HK-2 (cell line): ENCODE measurements at regions not wholly inside any gene's neighbourhood (a gene's known extent, or its start where the extent isn't known, plus 50 kb on each side); places are given as distances from the start of the nearest gene placed in this dataset.
"Not testable (repeated sequence)": the region's sequence is repeated elsewhere in the genome, so short reads cannot be mapped to it uniquely, and the experiment has no call there.

Experiments used
- DNase-seq: peaks from one replicate; pipeline ENCODE4 v3.0.0-alpha.2; 2018; ENCODE audit not compliant: unreplicated experiment

- DNase-seq: no peak
Observed at GRCh38 chr3:17905996-17906395, 163.6 kb upstream of the TBC1D5 start.

DNA sequence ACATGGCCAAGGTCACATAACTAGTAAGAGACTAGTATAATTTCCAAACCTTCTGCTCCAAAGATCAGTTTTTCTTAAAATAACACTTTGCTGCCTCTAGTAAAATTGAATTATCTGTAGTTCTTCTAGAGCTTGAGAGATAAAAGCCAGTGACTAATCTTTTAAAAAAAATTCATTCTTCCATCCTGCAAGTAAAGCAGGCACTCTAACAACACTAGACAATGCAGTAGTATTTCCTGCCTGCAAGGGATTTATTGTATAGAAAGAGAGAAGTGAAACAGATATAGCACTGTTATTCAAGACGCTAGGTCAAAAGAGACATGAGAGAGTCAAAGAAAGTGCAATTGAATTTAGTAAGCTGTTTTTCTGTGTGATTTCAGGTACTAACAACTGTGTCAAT is 159.5 kb upstream of the TBC1D5 start:
- no peak for DNase-seq

DNA sequence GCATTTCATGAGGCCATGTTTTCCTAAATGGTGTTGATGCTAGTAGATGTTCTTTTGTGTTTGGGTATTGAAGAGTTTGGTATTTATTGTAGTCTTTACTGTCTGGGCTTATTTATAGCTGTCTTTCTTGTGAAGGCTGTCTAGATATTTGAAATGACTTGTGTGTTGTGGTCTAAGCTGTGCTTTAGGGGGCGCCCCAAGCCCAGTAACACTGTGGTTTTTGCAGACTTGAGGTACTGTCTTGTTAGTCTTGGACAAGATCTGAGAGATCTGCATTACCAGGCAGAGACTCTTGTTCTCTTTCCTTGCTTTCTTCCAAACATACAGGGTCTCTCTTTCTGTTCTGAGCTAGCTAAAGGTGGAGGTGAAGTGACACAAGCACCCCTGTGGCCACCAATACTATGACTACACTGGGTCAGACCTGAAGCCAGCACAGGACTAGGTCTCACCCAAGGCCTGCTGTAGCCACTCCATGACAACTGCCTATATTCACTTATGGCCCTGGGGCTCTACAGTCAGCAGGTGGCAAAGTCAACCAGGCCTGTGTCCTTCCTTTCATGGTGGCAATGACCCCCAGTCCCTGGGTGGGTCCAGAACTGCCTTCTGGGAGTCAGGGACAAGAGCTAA is 152.1 kb upstream of the TBC1D5 start:
- DNase-seq: peak; percentile 24

GRCh38 chr3:17891139-17891856 is 148.9 kb upstream of the TBC1D5 start:
- no peak for DNase-seq

DNA sequence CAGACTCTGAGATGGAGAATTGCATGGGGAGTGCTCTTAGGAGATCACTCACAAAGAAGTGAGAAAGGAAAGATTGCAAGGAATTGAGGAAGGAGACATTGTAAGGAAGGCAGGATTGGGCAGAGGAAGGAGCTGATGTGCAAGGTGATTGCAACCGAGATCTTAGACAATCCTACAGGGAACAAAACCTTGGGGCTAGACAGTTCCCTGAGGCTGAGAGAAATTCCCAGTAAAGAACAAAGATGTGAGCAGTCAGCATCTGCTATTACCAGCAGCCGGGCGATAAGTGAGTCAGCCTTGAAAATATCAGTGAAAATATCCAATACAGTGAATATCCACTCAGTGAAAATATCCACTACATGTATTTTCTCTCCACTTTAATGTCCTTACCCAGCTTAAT is 143.6 kb upstream of the TBC1D5 start:
- DNase-seq: no peak

GRCh38 chr3:17882981-17883380 is 140.6 kb upstream of the TBC1D5 start:
- DNase-seq: no peak

DNA sequence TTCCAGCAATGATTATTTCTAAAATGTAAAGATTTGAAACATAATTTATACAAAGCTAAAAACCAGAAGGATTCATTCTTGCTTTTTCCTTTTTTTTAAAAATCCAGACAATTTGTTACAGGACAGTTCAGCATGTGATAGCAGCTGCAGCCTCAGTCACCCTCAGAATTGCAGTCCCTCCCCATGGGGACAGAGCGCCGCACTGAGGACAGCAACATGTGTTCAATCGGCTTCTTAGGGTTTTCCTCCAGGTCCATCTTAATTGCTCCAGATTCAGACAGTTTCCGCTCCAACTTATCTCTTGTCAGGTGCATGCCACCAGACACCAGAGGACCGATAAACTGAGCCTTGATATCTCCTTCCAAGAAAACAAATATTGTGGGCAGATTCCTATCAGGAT is 134.9 kb upstream of the TBC1D5 start:
- no peak for DNase-seq

GRCh38 chr3:17874636-17875035 is 132.2 kb upstream of the TBC1D5 start:
- DNase-seq: no peak

GRCh38 chr3:17872457-17872856 is 130.0 kb upstream of the TBC1D5 start:
- DNase-seq: no peak

- DNase-seq: no peak
Observed at GRCh38 chr3:17865631-17866030, 123.2 kb upstream of the TBC1D5 start.

DNA sequence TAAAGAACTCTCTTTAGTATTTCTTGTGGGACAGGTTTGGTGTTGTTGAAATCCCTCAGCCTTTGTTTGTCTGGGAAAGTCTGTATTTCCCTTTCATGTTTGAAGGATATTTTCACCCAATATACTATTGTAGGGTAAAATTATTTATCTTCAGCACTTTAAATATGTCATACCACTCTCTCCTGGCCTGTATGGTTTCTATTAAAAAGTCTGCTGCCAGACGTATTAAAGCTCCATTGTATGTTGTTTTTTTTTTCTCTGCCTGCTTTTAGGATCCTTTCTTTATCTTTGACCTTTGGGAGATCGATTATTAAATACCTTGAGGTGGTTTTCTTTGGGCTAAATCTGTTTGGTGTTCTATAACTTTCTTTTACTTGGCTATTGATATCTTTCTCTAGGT is 119.0 kb upstream of the TBC1D5 start:
- DNase-seq: no peak

DNA sequence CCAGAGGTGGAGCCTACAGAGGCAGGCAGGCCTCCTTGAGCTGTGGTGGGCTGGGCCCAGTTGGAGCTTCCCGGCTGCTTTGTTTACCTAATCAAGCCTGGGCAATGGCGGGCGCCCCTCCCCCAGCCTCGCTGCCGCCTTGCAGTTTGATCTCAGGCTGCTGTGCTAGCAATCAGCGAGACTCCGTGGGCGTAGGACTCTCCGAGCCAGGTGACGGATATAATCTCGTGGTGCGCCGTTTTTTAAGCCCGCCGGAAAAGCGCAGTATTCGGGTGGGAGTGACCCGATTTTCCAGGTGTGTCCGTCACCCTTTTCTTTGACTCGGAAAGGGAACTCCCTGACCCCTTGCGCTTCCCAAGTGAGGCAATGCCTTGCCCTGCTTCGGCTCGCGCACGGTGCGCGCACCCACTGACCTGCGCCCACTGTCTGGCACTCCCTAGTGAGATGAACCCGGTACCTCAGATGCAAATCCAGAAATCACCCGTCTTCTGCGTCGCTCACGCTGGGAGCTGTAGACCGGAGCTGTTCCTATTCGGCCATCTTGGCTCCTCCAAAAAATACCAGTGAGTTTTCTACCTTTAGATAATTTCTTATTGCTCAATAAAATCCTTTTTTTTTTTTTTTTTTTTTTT is 118.5 kb upstream of the TBC1D5 start:
- not testable (repeated sequence) for DNase-seq

GRCh38 chr3:17852217-17852616 is 109.8 kb upstream of the TBC1D5 start:
- no peak for DNase-seq

GRCh38 chr3:17850448-17850847 is 108.0 kb upstream of the TBC1D5 start:
- DNase-seq: no peak

DNA sequence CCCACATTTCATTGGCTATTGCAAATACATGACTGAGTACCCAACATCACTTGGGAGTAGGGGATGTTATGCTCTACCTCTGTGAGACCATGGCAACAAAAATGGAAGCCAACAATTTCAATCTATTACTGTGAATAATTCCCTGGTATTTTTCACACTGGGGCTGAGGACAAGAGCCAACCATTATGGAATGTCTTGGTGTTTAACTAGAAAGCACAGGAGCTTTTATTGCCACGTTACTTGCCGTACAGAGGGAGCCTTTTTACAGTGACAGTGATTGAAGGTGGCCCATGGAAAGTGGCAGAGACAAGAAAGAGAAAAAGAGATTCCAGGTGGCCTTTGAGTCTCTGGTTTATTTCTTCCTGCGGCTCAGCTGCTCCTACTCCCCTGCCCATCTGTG is 105.7 kb upstream of the TBC1D5 start:
- no peak for DNase-seq

GRCh38 chr3:17847156-17847555 is 104.7 kb upstream of the TBC1D5 start:
- no peak for DNase-seq

GRCh38 chr3:17846466-17846865 is 104.0 kb upstream of the TBC1D5 start:
- no peak for DNase-seq

- no peak for DNase-seq
Observed at GRCh38 chr3:17845026-17845812, 102.8 kb upstream of the TBC1D5 start.

DNA sequence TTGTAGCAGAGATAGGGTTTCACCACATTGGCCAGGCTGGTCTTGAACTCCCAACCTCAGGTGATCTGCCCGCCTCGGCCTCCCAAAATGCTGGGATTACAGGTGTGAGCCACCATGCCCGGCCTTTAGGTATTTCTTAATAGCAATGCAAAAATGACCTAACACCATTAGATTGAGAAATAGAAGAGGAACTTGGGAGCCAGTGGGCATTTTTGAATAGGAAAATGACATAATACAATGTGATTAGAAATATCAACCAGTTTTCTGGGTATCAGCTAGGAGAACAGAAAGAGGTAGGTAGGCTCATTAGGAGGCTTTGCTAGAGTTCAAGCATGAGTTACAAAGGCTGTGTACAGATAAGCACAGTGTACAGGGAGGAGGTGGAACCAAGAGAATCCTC is 101.8 kb upstream of the TBC1D5 start:
- DNase-seq: no peak

DNA sequence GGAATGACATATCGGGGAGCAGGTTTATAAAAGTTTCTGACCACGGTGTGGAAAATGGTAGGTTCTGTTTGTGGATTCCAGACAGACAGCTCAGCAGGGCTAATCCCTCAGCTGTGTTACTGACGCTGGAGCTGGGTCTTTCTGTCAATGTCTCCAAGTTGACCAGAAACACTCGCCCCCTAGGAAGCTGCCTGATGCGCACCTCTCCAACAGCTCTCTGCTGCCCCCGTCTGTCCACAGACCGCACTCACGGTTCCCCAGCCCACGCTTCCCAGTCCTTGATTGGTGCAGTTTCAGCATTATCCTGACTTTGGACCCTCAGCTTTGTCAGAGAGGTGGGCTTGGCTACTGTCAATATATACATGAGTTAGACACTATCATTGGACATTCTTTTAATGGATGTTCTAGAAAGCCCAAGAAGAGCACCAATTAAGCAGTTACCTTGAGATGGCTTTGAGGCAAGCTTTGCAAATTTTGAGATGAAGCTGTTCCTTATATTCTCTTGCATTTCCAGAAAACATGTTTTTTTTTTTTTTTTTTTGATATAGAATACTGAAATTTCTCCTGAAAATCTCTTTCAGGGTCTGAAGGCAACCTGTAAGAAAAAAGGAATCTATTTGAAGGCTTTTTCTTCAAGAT is 98.9 kb upstream of the TBC1D5 start:
- peak; percentile 57 for DNase-seq

GRCh38 chr3:17840651-17841050 is 98.2 kb upstream of the TBC1D5 start:
- DNase-seq: no peak

GRCh38 chr3:17840126-17840525 is 97.7 kb upstream of the TBC1D5 start:
- no peak for DNase-seq
